GM23338 (cell line): ENCODE measurements at regions not wholly inside any gene's neighbourhood (a gene's known extent, or its start where the extent isn't known, plus 50 kb on each side); places are given as distances from the start of the nearest gene placed in this dataset.
"Not testable (repeated sequence)": the region's sequence is repeated elsewhere in the genome, so short reads cannot be mapped to it uniquely, and the experiment has no call there.

Experiments used
- EZH2 ChIP-seq: fragments of 200-600 bp; sonication (generic); IDR thresholded peaks from one replicate; pipeline ENCODE4 v1.8.0; 2017; ENCODE audit warnings: antibody characterized with exemption, mild to moderate bottlenecking, low read depth; ENCODE audit not compliant: unreplicated experiment
- TF ChIP-seq, protein P1 (sequence below), 2 experiments: fragments of 200-600 bp in 1 of 2; sonication (generic) in 1 of 2; conservative IDR thresholded peaks; 2 replicates each; pipeline versions ENCODE4 v1.5.1 to v1.6.1; 2016 to 2017; ENCODE audit warnings: antibody characterized with exemption in 2 of 2, low read depth in 2 of 2, mild to moderate bottlenecking in 2 of 2, moderate library complexity in 1 of 2

DNA sequence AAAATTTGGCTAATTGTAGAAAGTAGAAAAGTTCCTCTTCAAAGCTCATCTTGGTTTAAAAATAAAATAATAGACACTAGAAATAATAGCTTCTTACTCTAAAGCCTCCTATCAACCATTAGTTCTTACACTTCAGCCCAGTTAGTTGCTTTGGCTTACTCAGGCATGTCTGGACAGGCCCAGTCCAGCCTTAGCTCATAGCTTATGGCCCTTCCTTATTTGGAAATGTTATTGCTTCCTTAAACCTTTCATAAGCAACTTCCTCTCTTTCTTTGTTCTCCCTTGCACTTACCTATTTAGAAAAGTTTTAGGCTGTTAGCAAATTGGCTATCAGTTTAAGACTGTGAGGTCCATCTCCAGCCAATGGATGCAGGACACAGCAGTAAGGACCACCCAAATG lies 754.1 kb upstream of the NUDT12 start:
- TF ChIP-seq, protein P1, sequence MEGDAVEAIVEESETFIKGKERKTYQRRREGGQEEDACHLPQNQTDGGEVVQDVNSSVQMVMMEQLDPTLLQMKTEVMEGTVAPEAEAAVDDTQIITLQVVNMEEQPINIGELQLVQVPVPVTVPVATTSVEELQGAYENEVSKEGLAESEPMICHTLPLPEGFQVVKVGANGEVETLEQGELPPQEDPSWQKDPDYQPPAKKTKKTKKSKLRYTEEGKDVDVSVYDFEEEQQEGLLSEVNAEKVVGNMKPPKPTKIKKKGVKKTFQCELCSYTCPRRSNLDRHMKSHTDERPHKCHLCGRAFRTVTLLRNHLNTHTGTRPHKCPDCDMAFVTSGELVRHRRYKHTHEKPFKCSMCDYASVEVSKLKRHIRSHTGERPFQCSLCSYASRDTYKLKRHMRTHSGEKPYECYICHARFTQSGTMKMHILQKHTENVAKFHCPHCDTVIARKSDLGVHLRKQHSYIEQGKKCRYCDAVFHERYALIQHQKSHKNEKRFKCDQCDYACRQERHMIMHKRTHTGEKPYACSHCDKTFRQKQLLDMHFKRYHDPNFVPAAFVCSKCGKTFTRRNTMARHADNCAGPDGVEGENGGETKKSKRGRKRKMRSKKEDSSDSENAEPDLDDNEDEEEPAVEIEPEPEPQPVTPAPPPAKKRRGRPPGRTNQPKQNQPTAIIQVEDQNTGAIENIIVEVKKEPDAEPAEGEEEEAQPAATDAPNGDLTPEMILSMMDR (conservative IDR thresholded peaks at IDR 0.05; ENCODE audit: low read depth in 2 of 2), result not testable (repeated sequence)
- TF ChIP-seq EZH2, result not testable (repeated sequence)
